ENCODE measurements at regions not wholly inside any gene's neighbourhood (a gene's known extent, or its start where the extent isn't known, plus 50 kb on each side); places are given as distances from the start of the nearest gene placed in this dataset.
"Not testable (repeated sequence)": the region's sequence is repeated elsewhere in the genome, so short reads cannot be mapped to it uniquely, and the experiment has no call there.

DNA sequence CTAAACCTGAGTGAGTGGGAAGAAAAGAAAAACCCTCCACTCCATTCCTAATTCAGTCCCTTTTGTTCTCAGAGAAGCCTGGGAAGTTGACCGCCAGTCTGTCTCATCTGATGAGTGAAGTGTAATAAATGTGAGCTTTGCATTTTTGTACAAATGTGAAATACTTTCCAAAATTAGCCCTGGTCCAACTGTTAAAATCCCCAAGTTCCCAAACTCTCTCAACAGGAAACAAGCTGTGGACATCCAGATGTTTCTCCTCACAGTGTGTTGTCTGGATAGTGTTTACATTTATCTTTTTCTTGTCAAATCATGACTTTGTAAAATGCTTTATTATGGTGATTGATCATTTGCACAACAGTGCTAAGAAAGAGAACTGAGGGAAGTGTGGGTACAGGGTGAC lies 145.1 kb downstream of the TM2D1 start:
- no peak for DNase-seq (ENCODE audit: low spot score)

DNA sequence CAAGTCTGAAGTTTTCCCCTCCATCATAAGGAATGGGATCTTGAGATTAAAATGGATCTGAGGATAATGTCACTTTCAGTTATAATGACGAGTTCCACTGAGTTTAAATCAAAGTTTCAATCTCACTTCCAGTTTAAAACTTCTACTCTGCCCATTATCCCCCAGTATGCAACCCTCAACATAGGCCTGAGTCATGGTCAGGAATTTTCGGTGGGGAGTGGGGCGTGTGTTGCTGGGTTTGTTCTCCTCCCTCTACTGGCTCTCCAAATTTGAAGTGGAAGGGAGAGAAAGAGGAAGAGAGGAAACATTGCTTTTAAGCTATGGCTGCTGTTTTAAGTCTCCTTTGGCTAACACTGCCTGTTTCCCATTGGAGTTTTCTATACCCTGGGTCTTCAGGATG lies 152.9 kb downstream of the TM2D1 start:
- no peak for DNase-seq (ENCODE audit: low spot score)

DNA sequence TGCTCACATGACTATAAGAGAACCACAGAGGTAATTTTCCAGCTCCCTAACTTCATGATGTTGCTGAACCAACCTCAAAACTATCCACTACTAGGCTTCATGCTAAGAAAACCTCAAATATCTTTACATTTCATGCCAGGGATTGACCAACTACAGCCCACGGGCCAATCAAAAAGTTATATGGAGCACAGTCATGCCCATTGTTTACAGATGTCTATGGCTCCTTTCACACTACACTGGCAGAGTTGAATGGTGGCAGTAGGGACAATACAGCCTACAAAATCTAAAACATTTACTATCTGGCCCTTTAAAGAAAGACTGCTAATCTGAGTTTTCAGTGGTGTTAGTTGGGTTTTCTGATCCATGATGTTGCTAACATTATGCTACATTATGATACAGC lies 154.8 kb downstream of the TM2D1 start:
- DNase-seq (ENCODE audit: low spot score) = no peak

DNA sequence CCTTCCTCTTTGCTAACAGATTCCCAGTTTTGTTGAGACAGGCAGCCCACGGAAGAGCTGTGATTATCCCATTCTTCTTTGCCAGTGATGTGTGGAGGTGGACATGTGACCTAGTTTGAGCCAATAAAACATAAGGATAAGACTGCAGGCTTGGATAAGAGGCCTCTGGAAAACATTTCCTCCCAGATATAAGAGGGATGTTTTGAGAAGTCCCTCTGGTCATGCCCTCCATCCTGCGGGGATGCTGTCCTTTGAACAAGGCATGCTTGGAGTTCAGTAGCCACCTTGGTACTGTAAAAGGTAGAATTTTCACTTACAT lies 155.7 kb downstream of the TM2D1 start:
- no peak for DNase-seq (ENCODE audit: low spot score)

DNA sequence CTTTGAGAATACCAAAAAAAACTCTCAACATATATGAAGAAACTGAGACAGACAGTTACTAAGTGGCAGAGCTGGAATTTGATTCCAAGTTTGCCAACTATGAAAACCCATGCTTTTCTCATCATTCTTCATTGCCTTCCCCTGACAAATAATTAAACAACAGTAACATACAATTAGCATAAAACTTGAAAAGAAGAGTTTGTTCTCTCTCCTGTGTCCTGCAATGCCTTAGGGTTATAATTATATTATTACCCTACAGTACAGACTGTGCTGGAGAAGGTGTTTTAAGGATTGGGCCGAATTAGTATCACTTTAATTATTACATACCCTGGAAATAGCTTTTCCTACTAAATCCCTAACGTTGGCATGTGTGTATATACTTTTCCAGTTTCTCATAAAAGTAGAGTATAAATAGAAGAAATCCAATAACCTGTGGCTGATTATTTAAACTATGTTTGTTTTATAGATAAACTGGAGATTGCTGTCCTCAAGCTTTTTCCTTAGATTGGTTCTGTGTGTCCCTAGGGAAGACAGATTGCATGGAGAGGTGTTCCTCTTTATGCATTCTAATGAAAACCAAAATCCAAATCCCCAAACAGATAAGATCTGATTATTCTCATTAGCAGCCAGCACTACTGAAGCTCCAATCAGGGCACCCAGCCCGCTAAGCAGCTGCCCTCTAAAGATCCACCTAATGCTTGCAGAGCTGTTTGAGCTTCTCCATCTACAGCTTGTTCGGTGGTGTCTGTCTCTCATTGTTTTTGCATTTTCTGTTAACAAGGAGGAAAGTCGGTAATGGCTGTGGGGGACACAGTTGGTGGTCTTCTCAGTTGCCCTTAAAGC lies 156.3 kb downstream of the TM2D1 start:
- no peak for DNase-seq (ENCODE audit: low spot score)

DNA sequence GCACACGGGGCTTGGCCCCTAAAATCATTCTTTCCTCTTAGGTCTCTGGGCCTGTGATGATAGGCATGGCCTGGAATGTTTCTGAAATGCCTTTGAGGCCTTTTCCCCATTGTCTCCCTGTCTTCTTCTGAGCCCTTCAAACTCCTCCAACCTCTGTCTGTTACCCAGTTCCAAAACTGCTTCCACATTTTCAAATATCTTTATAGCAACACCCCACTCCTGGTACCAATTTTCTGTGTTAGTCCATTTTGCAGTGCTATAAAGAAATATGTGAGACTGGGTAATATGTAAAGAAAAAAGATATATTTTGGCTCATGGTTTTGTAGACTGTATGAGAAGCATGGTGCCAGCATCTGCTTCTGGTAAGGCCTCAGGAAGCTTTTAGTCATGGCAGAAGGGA lies 158.8 kb downstream of the TM2D1 start:
- no peak for DNase-seq (ENCODE audit: low spot score)

DNA sequence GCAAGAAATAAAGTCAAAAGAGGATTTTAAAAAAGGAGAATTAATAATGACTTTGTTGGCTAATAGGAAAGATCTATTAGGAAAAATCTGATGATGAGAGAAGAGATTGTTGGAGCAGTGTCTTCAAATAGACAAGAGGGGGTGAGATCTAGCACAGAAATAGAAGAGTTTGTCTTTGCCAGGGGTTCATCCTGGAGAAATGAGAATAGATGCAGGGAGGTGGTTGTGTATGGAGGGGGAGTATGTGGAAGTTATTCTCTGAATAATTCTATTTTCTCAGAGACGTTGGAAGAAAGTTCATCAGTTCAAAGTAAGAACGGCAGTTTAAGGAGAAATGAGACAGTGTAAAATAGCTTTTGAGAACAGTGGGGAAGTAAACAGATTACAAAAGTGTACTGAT lies 161.3 kb downstream of the TM2D1 start:
- DNase-seq (ENCODE audit: low spot score) = no peak

DNA sequence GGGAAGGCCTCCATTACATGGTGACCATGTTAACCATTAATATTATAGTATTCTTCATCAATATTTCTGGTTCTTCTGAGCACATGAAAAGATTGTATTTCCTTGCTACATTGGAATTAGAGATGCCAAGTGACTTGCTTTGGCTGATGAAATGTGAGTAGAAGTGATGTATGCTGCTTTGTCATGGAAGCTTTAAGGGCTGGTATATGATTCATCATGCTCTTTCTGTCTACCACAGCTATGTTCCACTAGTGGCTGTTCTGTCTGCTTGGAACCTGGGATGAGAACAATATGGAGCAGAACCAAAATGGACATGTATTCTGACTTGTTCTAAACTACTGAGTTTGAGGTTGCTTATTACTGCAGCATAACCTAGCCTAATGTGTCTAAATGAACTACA lies 163.3 kb downstream of the TM2D1 start:
- DNase-seq (ENCODE audit: low spot score) = no peak

DNA sequence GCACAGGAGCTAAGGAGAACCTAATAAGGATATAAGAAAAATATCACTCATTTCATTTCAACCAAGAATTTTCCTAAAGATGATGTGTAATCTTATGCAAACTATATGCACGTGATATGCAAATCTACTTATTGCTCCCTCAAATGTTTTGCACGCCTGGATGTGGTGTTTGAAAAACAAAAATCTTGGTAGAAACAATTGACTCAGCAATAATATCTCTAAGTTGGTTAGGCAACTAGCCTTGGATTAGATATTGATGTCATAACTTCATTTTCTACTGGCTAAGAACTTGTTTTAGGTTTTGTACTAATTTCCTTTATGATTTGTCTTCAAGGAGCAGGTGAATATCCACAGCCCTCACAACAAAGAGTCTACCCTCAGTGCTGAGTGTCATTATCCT lies 164.6 kb downstream of the TM2D1 start:
- DNase-seq (ENCODE audit: low spot score) = no peak

DNA sequence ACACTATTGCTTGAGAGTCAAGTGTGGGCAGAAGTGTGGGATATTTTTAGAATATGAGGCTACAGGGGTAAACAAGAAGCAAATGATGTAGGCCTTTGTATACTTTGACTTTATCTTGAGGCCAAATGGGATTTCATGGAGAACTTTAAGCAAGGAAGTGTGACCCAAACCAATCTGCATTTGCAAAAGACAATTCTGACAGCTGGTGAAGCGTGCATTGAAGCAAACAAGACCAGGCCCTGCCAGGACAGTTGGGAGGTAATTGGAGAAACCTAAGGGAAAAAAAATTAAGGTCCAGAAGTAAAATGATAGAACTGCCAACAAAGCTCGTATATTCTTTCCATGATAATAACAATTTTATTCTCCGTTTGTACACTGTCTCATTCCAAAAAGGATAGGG lies 168.3 kb downstream of the TM2D1 start:
- no peak for DNase-seq (ENCODE audit: low spot score)

DNA sequence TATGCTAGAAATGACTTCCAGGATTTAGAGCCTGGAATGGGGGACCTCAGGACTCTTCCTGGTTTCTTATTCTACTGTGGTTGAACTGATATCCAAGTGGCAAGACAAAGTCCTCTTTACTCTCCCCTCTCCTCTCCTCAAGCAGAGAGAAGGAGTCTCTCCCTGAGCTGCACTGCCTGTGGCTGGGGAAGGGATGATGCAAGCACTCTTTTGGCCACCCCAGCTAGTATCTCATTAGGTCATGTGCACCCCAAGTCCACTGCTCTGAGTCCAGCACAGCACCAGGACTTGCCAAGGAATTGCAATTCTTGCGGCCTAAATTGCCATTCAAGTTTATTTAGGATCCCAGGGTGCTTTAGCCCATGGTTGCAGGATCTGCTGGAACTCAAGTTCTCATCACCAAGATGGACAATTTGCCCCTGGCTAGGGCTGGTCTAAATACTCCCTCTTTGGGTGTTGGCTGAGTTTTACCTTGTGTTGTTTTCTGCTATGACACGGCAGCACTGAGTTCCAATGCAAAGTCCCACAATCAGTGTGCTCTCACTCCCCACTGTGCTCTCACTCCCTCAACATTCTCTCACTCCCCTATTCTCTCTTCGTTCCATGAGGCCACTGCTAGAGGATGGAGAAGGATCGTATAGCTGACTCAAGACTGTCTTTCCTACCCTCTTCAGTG lies 172.2 kb downstream of the TM2D1 start:
- DNase-seq (ENCODE audit: low spot score) = no peak

DNA sequence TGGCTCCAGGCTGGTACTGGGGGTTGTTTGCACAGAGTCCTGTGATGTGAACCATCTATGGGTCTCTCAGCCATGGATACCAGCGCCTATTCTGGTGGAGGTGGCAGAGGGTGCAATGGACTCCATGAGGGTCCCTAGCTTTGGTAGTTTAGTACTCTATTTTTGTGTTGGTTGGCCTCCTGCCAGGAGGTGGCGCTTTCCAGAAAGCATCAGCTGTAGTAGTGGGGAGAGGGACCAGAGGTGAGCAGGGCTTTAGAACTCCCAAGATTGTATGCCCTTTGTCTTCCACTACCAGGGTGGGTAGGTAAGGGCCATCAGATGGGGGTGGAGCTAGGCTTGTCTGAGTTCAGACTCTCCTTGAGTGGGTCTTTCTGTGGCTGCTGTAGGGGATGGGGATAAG lies 177.6 kb downstream of the TM2D1 start:
- not testable (repeated sequence) for DNase-seq (ENCODE audit: low spot score)

DNA sequence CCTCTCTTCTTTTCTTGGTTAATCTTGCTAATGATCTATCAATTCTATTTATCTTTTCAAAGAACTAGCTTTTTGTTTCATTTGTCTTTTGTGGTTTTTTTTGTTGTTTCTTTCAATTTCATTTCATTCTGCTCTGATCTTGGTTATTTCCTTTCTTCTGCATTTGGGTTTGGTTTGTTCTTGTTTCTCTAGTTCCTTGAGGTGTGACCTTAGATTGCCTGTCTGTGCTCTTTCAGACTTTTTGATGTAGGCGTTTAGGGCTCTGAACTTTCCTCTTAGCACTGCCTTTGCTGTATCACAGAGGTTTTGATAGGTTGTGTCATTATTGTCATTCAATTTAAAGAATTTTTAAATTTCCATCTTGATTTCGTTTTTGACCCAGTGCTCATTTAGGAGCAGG lies 180.1 kb downstream of the TM2D1 start:
- DNase-seq (ENCODE audit: low spot score) = not testable (repeated sequence)

DNA sequence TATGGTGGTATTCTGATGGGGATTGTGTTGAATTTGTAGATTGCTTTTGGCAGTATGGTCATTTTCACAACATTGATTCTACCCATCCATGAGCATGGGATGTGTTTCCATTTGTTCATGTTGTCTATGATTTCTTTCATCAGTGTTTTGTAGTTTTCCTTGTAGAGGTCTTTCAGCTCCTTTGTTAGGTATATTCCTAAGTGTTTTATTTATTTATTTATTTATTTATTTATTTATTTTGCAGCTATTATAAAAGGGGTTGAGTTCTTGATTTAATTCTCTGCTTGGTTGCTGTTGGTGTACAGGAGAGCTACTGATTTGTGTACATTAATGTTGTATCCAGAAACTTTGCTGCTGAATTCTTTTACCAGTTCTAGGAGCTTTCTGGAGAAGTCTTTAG lies 181.4 kb downstream of the TM2D1 start:
- not testable (repeated sequence) for DNase-seq (ENCODE audit: low spot score)

DNA sequence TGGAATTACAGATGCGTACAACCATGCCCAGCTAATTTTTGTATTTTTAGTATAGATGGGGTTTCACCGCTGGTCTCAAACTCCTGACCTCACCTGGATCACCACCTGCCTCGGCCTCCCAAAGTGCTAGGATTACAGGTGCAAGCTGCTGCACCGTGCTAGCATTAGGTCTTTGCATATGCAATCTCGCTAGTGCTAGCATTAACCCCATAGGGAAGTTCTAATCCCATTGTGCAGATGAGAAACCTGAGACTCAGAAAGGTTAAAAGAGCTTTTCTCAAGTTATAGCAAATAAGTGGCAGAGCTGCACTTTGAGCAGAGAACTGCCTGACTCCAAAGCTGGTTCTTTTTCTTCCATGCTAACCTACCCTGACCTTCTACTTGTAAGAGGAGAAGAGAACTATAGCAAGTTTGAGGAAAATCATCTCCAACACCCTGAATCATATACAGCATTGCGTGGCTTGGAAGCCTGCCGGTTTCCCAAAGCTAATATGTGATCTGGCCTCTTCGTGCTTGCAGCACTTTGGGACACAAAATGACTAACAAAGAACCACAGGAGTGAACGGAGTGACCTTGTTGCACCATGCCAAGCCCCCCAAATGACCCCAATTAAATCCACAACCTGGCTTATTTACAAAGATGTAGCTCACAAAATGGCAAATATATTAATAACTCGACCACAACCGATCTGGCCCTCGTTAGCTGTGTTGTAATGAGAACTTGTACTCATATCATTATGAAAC lies 185.1 kb downstream of the TM2D1 start:
- no peak for DNase-seq (ENCODE audit: low spot score)

DNA sequence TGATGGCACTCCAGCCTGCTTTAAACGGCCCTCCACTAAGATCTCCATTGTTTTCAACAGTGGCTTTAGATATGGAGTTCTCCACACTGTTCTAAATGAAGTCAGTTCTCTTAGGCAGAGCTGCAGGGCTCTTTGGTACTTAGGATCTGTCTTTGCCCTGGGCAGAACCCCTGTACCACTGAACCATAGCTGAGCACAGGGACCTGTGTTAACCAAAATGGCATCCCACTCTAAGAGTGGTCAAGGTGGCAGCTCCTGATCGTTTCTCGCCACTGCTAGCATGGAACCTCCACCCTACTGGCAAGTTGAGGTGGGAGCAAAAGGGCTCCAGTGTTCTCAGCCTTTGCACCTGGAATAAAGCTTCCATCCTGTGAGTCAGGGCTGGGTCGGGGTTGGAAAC lies 186.7 kb downstream of the TM2D1 start:
- no peak for DNase-seq (ENCODE audit: low spot score)

DNA sequence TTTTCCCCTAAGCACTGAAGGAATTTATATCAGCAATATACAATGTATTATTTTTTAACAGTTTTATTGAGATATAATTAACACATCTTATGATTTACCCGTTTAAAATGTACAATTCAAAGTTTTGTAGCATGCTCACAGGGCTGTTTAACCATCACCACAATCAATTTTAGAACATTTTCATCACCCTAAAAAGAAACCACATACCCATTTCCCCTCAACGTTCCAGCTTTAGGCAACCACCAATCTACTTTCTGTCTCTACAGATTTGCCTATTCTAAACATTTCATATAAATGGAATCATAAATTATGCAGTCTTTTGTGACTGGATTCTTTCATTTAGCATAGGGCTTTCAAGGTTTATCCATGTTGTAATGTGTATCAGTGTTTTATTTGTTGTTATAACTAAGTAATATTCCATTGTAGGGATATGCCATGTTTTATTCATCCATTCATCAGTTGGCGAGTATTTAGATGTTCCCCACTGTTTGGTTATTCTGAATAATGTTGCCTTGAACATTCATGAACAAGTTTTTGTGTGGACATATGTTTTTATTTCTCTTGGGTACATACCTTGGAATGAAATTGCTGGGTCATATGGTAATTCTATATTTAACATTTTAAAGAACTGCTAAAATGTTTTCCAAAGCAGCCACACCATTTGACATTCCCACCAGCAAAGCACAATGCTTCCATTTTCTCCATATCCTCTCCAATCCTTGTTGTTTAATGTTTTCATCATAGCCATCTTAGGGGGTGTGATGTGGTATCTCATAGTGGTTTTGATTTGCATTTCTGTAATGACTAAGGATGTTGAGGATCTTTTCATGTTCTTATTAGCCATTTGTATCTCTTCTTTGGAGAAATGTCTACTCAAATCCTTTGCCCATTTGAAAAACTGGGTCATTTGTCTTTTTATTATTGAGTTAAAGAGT lies 188.5 kb downstream of the TM2D1 start:
- DNase-seq (ENCODE audit: low spot score) = no peak

DNA sequence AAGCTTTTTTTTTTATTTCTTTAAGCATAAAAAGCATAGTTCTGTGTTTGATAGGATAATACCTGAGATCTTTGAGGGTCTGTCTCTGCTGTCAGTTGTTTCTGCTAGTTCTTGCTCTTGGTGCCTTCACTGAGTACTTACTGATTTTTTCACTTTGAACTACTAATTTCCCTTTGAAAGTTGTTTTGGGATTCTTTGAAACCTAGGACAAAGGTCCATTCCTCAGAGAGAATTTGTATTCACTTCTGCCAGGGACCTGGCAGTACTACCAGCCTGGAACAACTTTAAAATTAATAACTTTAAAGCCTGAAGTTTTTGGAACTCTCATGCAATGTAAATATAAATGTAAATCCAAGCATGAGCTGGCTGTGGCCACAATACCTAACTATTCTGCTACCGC lies 190.1 kb downstream of the TM2D1 start:
- DNase-seq (ENCODE audit: low spot score) = no peak

DNA sequence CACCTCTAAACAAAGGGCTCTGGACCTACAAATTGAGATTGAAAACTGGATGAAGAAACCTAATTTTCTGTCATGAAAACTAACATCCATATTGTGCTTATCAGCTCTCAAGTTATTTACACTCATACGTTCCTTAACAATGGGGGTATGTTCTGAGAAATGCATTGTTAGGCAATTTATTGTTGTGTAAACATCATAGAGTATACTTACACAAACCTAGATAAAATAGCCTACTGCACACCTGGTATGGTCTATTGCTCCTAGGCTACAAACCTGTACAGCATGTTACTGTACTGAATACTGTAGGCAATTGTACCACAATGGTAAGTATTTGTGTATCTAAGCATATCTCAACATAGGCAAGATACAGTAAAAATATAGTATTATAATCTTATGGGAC lies 191.4 kb downstream of the TM2D1 start:
- DNase-seq (ENCODE audit: low spot score) = no peak

DNA sequence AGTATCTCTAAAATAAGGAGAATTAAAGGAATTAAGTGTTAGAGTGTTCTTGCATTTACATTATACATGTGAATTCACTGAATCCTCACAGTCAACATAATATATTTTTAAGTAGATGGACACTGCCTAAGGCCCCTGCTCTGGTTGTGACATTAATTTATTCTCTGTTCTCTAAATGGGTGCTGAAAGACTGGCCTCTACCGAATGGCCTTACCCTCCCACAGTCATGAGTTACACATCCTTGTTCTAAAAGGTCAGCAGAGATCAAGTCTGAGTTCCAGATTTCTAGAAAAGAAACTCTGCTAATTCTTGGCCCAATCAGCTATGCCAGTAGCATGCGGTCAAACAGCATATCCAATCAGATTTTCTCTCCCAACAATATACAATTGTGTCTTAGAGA lies 193.2 kb downstream of the TM2D1 start:
- no peak for DNase-seq (ENCODE audit: low spot score)

DNA sequence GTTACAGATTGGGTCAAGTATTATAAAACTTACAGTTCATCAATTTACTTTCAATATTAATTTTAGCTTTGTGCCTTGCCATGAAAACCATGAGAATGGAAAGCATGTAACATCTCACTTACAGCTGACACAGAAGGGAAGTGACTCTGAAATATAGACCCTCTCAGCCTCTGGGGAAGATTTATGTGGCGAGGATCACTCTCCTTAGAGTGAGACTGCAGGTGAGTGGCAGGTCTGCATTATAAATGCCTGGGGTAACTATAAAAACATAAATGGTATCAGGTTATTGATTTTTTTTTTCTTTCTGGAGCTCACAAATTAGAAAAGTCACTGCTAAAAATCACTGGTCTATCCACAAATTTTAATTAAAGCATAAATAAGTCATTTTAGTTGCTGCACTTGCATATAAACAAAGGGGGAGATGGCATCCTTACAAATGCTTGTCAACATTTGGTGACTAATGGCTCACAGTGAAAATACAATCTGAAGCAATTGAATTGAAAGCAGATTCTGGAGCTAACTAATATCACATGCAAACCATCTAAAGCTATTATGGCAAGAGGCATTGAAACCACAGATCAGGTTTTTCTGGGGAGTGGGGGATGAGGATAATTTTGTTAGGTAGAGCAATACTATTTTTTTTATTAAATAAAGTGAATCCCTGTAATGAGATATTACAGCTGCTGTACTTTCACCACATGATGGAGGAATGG lies 200.9 kb downstream of the TM2D1 start:
- no peak for DNase-seq (ENCODE audit: low spot score)

DNA sequence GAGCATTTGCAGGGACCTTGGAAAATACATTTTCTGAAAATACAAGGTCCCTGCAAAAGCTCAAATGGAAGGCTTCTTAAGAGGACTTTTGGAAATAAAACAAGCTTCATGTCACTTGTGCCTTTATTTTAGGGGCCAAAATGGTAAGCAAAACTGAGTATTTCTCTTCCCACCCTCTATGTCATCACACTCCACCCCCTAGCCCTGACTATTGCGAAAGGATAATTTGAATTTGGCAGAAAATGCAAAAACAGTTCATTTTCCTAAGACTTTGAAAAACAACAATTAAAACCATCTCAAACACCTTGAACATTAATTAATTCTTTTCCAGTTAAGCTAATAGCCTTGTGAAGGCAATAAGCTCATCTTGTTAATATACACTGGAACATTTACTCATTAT lies 201.7 kb downstream of the TM2D1 start:
- no peak for DNase-seq (ENCODE audit: low spot score)

All from CD4-positive, alpha-beta T cell treated with Interleukin-2 at 100 ng/mL for 4 hours (primary cell).